ENCODE measurements at regions not wholly inside any gene's neighbourhood (a gene's known extent, or its start where the extent isn't known, plus 50 kb on each side); places are given as distances from the start of the nearest gene placed in this dataset.
A peak's percentile ranks its signal among the peaks of the same experiment; 100 is the strongest.

GRCh38 chr9:22215521-22215920, 206.4 kb upstream of the CDKN2B start:
- DNase-seq (ENCODE audit: low read depth, low spot score) (no peak), ATAC-seq (no peak)
- Histone ChIP-seq H3K4me3 (replicated peaks in 1 of 2; ENCODE audit: low read depth in 1 of 2, low read length in 2 of 2) (no peak overlapping the region), H3K27ac (ENCODE audit: low read depth, low read length) (no peak overlapping the region), H3K9me2 (ENCODE audit: insufficient read depth) (no peaks in the 10 kb centered on the region), H3K4me2 (ENCODE audit: low read length) (no peak overlapping the region), H2AFZ (ENCODE audit: low read depth, low read length, poor library complexity, severe bottlenecking) (no peak overlapping the region), H3K4me1 (ENCODE audit: control insufficient read depth in 1 of 2, insufficient read depth in 2 of 2, low read length in 2 of 2) (peaks cover 29 to 37% of the 10 kb centered on the region in 2 experiments), H3K36me3 (ENCODE audit: control insufficient read depth in 1 of 2, insufficient read depth in 2 of 2, low read length in 2 of 2) (no peaks in the 10 kb centered on the region), H3K79me2 (ENCODE audit: insufficient read depth, low read length) (no peaks in the 10 kb centered on the region), H3K9ac (ENCODE audit: low read length) (no peak overlapping the region), H4K20me1 (ENCODE audit: insufficient read depth) (no peaks in the 10 kb centered on the region), H3K27me3 (ENCODE audit: insufficient read depth, low read length) (no peaks in the 10 kb centered on the region), H3K9me3 (ENCODE audit: control insufficient read depth in 1 of 2, insufficient read depth in 1 of 2, low read depth in 1 of 2, low read length in 2 of 2) (no peaks in the 10 kb centered on the region)
- TF ChIP-seq EZH2 (IDR thresholded peaks at IDR 0.05) (no peak), SIN3A (IDR thresholded peaks at IDR 0.05; ENCODE audit: low read depth) (no peak), CBX3 (IDR thresholded peaks at IDR 0.05; ENCODE audit: low read depth) (no peak), TCF7L2 (IDR thresholded peaks at IDR 0.05; ENCODE audit: borderline replicate concordance, extremely low read depth, insufficient read depth, insufficient read length) (peak; percentile 58)
- POLR2A ChIA-PET = no interaction called here
- BruUV-seq (replicated peaks) = no TSS peak
- intact Hi-C loops (cut with micrococcal nuclease) = loop anchor here (5.0 to 10.0 kb wide), 3 partner anchors 131 to 403 kb away; no protein-coding TSS in a partner anchor
- RAD21 ChIA-PET (ENCODE audit: low non-redundant PET in 1 of 2, low total read pairs in 2 of 2, uncharacterized antibody in 2 of 2, unreplicated experiment in 2 of 2) = no interaction called here
- CTCF ChIA-PET = no interaction called here

- Histone ChIP-seq H3K9ac (ENCODE audit: low read length) (no peak overlapping the region), H3K79me2 (ENCODE audit: insufficient read depth, low read length) (no peaks in the 10 kb centered on the region), H3K9me3 (ENCODE audit: control insufficient read depth in 1 of 2, insufficient read depth in 1 of 2, low read depth in 1 of 2, low read length in 2 of 2) (no peaks in the 10 kb centered on the region), H4K20me1 (ENCODE audit: insufficient read depth) (no peaks in the 10 kb centered on the region), H3K9me2 (ENCODE audit: insufficient read depth) (no peaks in the 10 kb centered on the region), H3K4me2 (ENCODE audit: low read length) (peak overlapping the region; percentile 28; the same call in 1 of the 2 replicates), H3K4me1 (ENCODE audit: control insufficient read depth in 1 of 2, insufficient read depth in 2 of 2, low read length in 2 of 2) (peaks cover 20 to 25% of the 10 kb centered on the region in 2 experiments), H3K36me3 (ENCODE audit: control insufficient read depth in 1 of 2, insufficient read depth in 2 of 2, low read length in 2 of 2) (no peaks in the 10 kb centered on the region), H2AFZ (ENCODE audit: low read depth, low read length, poor library complexity, severe bottlenecking) (peak overlapping the region; percentile 36), H3K27ac (ENCODE audit: low read depth, low read length) (no peak overlapping the region), H3K4me3 (replicated peaks in 1 of 2; ENCODE audit: low read depth in 1 of 2, low read length in 2 of 2) (no peak overlapping the region), H3K27me3 (ENCODE audit: insufficient read depth, low read length) (no peaks in the 10 kb centered on the region)
- DNase-seq (ENCODE audit: low read depth, low spot score) (peak; percentile 65), ATAC-seq (peak; percentile 89)
- intact Hi-C loops (cut with micrococcal nuclease) = loop anchor here (5.0 to 10.0 kb wide), 3 partner anchors 132 to 404 kb away; no protein-coding TSS in a partner anchor
- CTCF ChIA-PET = interaction anchor here (1.5 to 2.0 kb wide), 3 partner anchors 21 to 404 kb away, joined by 5 to 8 read pairs (median 6); partner anchors contain the start of gene CDKN2B
- BruUV-seq (replicated peaks) = no TSS peak
- RAD21 ChIA-PET (ENCODE audit: low non-redundant PET in 1 of 2, low total read pairs in 2 of 2, uncharacterized antibody in 2 of 2, unreplicated experiment in 2 of 2) = interaction anchor here in 1 of 2 experiments (0.6 kb wide), 1 partner anchor 113 kb away, joined by 5 read pairs; no protein-coding TSS in a partner anchor
- POLR2A ChIA-PET = interaction anchor here (1.0 to 2.3 kb wide), 3 partner anchors 9 to 208 kb away, joined by 3 to 7 read pairs (median 5); partner anchors contain the start of gene CDKN2B
- TF ChIP-seq ZFX (IDR thresholded peaks at IDR 0.05) = peak; percentile 52; the same call in 1 of the 2 replicates
- peak; percentile 67 for TF ChIP-seq TCF7L2 (IDR thresholded peaks at IDR 0.05; ENCODE audit: borderline replicate concordance, extremely low read depth, insufficient read depth, insufficient read length)
- TF ChIP-seq CEBPB (IDR thresholded peaks at IDR 0.05; ENCODE audit: low read depth) = peak; percentile 85
- TF ChIP-seq YY1 (IDR thresholded peaks at IDR 0.05; ENCODE audit: extremely low read depth, insufficient replicate concordance, low read depth, low read length) = no peak
- TF ChIP-seq JUND (IDR thresholded peaks at IDR 0.05) = peak; percentile 63
- TF ChIP-seq RAD21 (IDR thresholded peaks at IDR 0.05; ENCODE audit: low read depth) = peak; percentile 58
- TF ChIP-seq SIN3A (IDR thresholded peaks at IDR 0.05; ENCODE audit: low read depth) = no peak
- TF ChIP-seq EZH2 (IDR thresholded peaks at IDR 0.05) = no peak
- TF ChIP-seq ELF1 (IDR thresholded peaks at IDR 0.05; ENCODE audit: borderline replicate concordance, low read depth) = no peak
- TF ChIP-seq SP1 (IDR thresholded peaks at IDR 0.05; ENCODE audit: low read depth) = no peak; the same call in 1 of the 2 replicates
- peak; percentile 82 for TF ChIP-seq MAX (IDR thresholded peaks at IDR 0.05)
- no peak for TF ChIP-seq EZH2phosphoT487 (IDR thresholded peaks at IDR 0.05; ENCODE audit: borderline replicate concordance)
- no peak for TF ChIP-seq ATF3 (IDR thresholded peaks at IDR 0.05)
- peak in 1 of 3 experiments; percentile 18; a peak in 2 of 6 replicates for TF ChIP-seq CTCF (IDR thresholded peaks at IDR 0.05 in 2 of 3, conservative IDR thresholded peaks at IDR 0.05 in 1 of 3; ENCODE audit: borderline replicate concordance in 1 of 3, insufficient read depth in 1 of 3, low read depth in 2 of 3, low read length in 2 of 3)
- TF ChIP-seq POLR2A (IDR thresholded peaks at IDR 0.05; ENCODE audit: borderline replicate concordance, extremely low read depth, insufficient read depth, insufficient read length) = no peak
- peak; percentile 39 for TF ChIP-seq FOSL1 (IDR thresholded peaks at IDR 0.05; ENCODE audit: low read depth)
- TF ChIP-seq ZNF274 (IDR thresholded peaks at IDR 0.05; ENCODE audit: low read depth, low read length) = no peak
- TF ChIP-seq EGR1 (IDR thresholded peaks at IDR 0.05; ENCODE audit: low read depth) = no peak
- TF ChIP-seq SRF (IDR thresholded peaks at IDR 0.05; ENCODE audit: low read depth) = no peak
Measured at GRCh38 chr9:22216730-22217172, 207.6 kb upstream of the CDKN2B start.
